ENCODE measurements at regions not wholly inside any gene's neighbourhood (a gene's known extent, or its start where the extent isn't known, plus 50 kb on each side); places are given as distances from the start of the nearest gene placed in this dataset.

GRCh38 chr9:36457836-36458429 lies 57.9 kb upstream of the RNF38 start:
- Histone ChIP-seq H3K9me2 (ENCODE audit: low read depth, low read length) (no peaks in the 10 kb centered on the region), H4K20me1 (ENCODE audit: insufficient read depth, low read length) (no peaks in the 10 kb centered on the region), H3K9me3 (ENCODE audit: low read length) (no peaks in the 10 kb centered on the region), H3F3A (ENCODE audit: insufficient read depth, low read length) (no peaks in the 10 kb centered on the region), H3K4me3 (ENCODE audit: low read depth, low read length, poor library complexity, severe bottlenecking) (no peak overlapping the region), H3K36me3 (ENCODE audit: insufficient read depth, low read length) (peaks cover 21% of the 10 kb centered on the region), H3K79me2 (ENCODE audit: insufficient read depth, low read length) (peaks cover 21% of the 10 kb centered on the region), H3K27me3 (ENCODE audit: insufficient read depth, low read length) (no peaks in the 10 kb centered on the region), H2AFZ (ENCODE audit: low read length) (no peak overlapping the region), H3K27ac (ENCODE audit: low read depth, low read length, poor library complexity, severe bottlenecking) (no peak overlapping the region), H3K4me2 (ENCODE audit: low read length) (no peak overlapping the region), H3K4me1 (ENCODE audit: insufficient read depth, low read length, severe bottlenecking) (no peaks in the 10 kb centered on the region), H3K9ac (ENCODE audit: low read length) (no peak overlapping the region)
- TF ChIP-seq CTCF (IDR thresholded peaks at IDR 0.05; ENCODE audit: low read length) (no peak), EZH2 (IDR thresholded peaks at IDR 0.05; ENCODE audit: borderline replicate concordance, low read length) (no peak)

- no peak overlapping the region for H3K4me3 ChIP-seq (ENCODE audit: low read depth, low read length, poor library complexity, severe bottlenecking)
- no peak overlapping the region for H3K27ac ChIP-seq (ENCODE audit: low read depth, low read length, poor library complexity, severe bottlenecking)
- TF ChIP-seq CTCF (IDR thresholded peaks at IDR 0.05; ENCODE audit: low read length) (no peak), EZH2 (IDR thresholded peaks at IDR 0.05; ENCODE audit: borderline replicate concordance, low read length) (no peak)
- H3K9ac ChIP-seq (ENCODE audit: low read length) = no peak overlapping the region
- H3K4me2 ChIP-seq (ENCODE audit: low read length) = no peak overlapping the region
- H3K27me3 ChIP-seq (ENCODE audit: insufficient read depth, low read length) = no peaks in the 10 kb centered on the region
- peaks cover 20% of the 10 kb centered on the region for H3K79me2 ChIP-seq (ENCODE audit: insufficient read depth, low read length)
- H3K36me3 ChIP-seq (ENCODE audit: insufficient read depth, low read length) = peaks cover 19% of the 10 kb centered on the region
- H3F3A ChIP-seq (ENCODE audit: insufficient read depth, low read length) = no peaks in the 10 kb centered on the region
- H3K9me3 ChIP-seq (ENCODE audit: low read length) = no peaks in the 10 kb centered on the region
- H4K20me1 ChIP-seq (ENCODE audit: insufficient read depth, low read length) = no peaks in the 10 kb centered on the region
- H2AFZ ChIP-seq (ENCODE audit: low read length) = no peak overlapping the region
- no peaks in the 10 kb centered on the region for H3K4me1 ChIP-seq (ENCODE audit: insufficient read depth, low read length, severe bottlenecking)
- no peaks in the 10 kb centered on the region for H3K9me2 ChIP-seq (ENCODE audit: low read depth, low read length)
Observed at GRCh38 chr9:36456480-36457065, 56.5 kb upstream of the RNF38 start.

GRCh38 chr9:36451949-36452348 lies 51.9 kb upstream of the RNF38 start:
- Histone ChIP-seq H3K27ac (ENCODE audit: low read depth, low read length, poor library complexity, severe bottlenecking) (no peak overlapping the region), H3K27me3 (ENCODE audit: insufficient read depth, low read length) (no peaks in the 10 kb centered on the region), H3F3A (ENCODE audit: insufficient read depth, low read length) (no peaks in the 10 kb centered on the region), H3K36me3 (ENCODE audit: insufficient read depth, low read length) (peaks cover 8% of the 10 kb centered on the region; the same call in 1 of the 2 replicates), H3K9me3 (ENCODE audit: low read length) (no peaks in the 10 kb centered on the region), H2AFZ (ENCODE audit: low read length) (no peak overlapping the region), H3K4me2 (ENCODE audit: low read length) (no peak overlapping the region), H3K79me2 (ENCODE audit: insufficient read depth, low read length) (peaks cover 21% of the 10 kb centered on the region), H3K9ac (ENCODE audit: low read length) (no peak overlapping the region), H3K9me2 (ENCODE audit: low read depth, low read length) (no peaks in the 10 kb centered on the region), H3K4me3 (ENCODE audit: low read depth, low read length, poor library complexity, severe bottlenecking) (no peak overlapping the region), H3K4me1 (ENCODE audit: insufficient read depth, low read length, severe bottlenecking) (no peaks in the 10 kb centered on the region), H4K20me1 (ENCODE audit: insufficient read depth, low read length) (no peaks in the 10 kb centered on the region)
- TF ChIP-seq EZH2 (IDR thresholded peaks at IDR 0.05; ENCODE audit: borderline replicate concordance, low read length) (no peak), CTCF (IDR thresholded peaks at IDR 0.05; ENCODE audit: low read length) (no peak)
